Spleen (tissue), 7 donors: ENCODE measurements at regions not wholly inside any gene's neighbourhood (a gene's known extent, or its start where the extent isn't known, plus 50 kb on each side); places are given as distances from the start of the nearest gene placed in this dataset.

Source experiments
- CTCF ChIP-seq, 11 experiments: fragments of 200-600 bp in 7 of 11; fragments of 450-650 bp in 4 of 11; sonication (generic) in 4 of 11; IDR thresholded peaks in 8 of 11; conservative IDR thresholded peaks in 3 of 11; 1 replicate in 7 of 11; 2 replicates in 4 of 11; pipeline versions ENCODE4 v1.4.0 to v1.8.0; 2016 to 2021; ENCODE audit warnings: antibody characterized with exemption in 11 of 11, inconsistent platforms in 4 of 11, mild to moderate bottlenecking in 1 of 11
- POLR2AphosphoS5 ChIP-seq, 3 donors: sonication (generic); formaldehyde crosslinking; IDR thresholded peaks; one replicate each; pipeline ENCODE4 v1.5.1; 2017; ENCODE audit warnings: antibody characterized with exemption in 3 of 3
- donor health status: DM: no; HTN: no; CAD: no; lungs with moderate emphysema.
- donor health status: DM: no; HTN: no; CAD: no.
- donor health status: DM: no; HTN: no; CAD: no.

- TF ChIP-seq POLR2AphosphoS5 (IDR thresholded peaks at IDR 0.05) (no peak), CTCF (IDR thresholded peaks at IDR 0.05 in 8 of 11, conservative IDR thresholded peaks at IDR 0.05 in 3 of 11) (no peak)
Observed at GRCh38 chr12:71262466-71262865, 104.7 kb upstream of the TSPAN8 start.
